OCI-LY1 (cell line): ENCODE measurements at regions not wholly inside any gene's neighbourhood (a gene's known extent, or its start where the extent isn't known, plus 50 kb on each side); places are given as distances from the start of the nearest gene placed in this dataset.

ENCODE experiments used
- CTCF ChIP-seq: fragments of 200-600 bp; sonication (generic), shearing (Covaris generic); IDR thresholded peaks from 2 replicates; pipeline ENCODE4 v1.5.1; 2017; ENCODE audit warnings: mild to moderate bottlenecking, antibody characterized with exemption, low read length, moderate library complexity, mixed read lengths
- EZH2 ChIP-seq: fragments of 200-600 bp; sonication (generic), shearing (Covaris generic); IDR thresholded peaks from 2 replicates; pipeline ENCODE4 v1.8.0; 2017; ENCODE audit warnings: borderline replicate concordance, mixed run types, mild to moderate bottlenecking, antibody characterized with exemption, low read length, moderate library complexity, mixed read lengths

- TF ChIP-seq CTCF (no peak), EZH2 (no peak)
Observed at GRCh38 chr3:87949879-87950208, 109.0 kb downstream of the CGGBP1 start.
